ENCODE measurements at regions not wholly inside any gene's neighbourhood (a gene's known extent, or its start where the extent isn't known, plus 50 kb on each side); places are given as distances from the start of the nearest gene placed in this dataset.

GRCh38 chr22:49439373-49439772 lies 388.3 kb downstream of the BRD1 start:
- DNase-seq (ENCODE audit: low read depth in 2 of 2) = no peak

- DNase-seq (ENCODE audit: low read depth in 2 of 2) = no peak
Observed at GRCh38 chr22:49437956-49438355, 389.7 kb downstream of the BRD1 start.

GRCh38 chr22:49437356-49437755 lies 390.3 kb downstream of the BRD1 start:
- no peak for DNase-seq (ENCODE audit: low read depth in 2 of 2)

- DNase-seq (ENCODE audit: low read depth in 2 of 2) = no peak
Observed at GRCh38 chr22:49436056-49436455, 391.6 kb downstream of the BRD1 start.

GRCh38 chr22:49435596-49435995 lies 392.1 kb downstream of the BRD1 start:
- no peak for DNase-seq (ENCODE audit: low read depth in 2 of 2)

GRCh38 chr22:49433717-49434611 lies 393.7 kb downstream of the BRD1 start:
- no peak for DNase-seq (ENCODE audit: low read depth in 2 of 2)

GRCh38 chr22:49432897-49433443 lies 394.7 kb downstream of the BRD1 start:
- no peak for DNase-seq (ENCODE audit: low read depth in 2 of 2)

- no peak for DNase-seq (ENCODE audit: low read depth in 2 of 2)
Observed at GRCh38 chr22:49432211-49432896, 395.3 kb downstream of the BRD1 start.

GRCh38 chr22:49431551-49431950 lies 396.1 kb downstream of the BRD1 start:
- DNase-seq (ENCODE audit: low read depth in 2 of 2) = no peak

GRCh38 chr22:49429066-49429465 lies 398.6 kb downstream of the BRD1 start:
- no peak for DNase-seq (ENCODE audit: low read depth in 2 of 2)

- DNase-seq (ENCODE audit: low read depth in 2 of 2) = no peak
Observed at GRCh38 chr22:49427941-49428340, 399.7 kb downstream of the BRD1 start.

GRCh38 chr22:49427341-49427740 lies 400.3 kb downstream of the BRD1 start:
- DNase-seq (ENCODE audit: low read depth in 2 of 2) = no peak

- no peak for DNase-seq (ENCODE audit: low read depth in 2 of 2)
Observed at GRCh38 chr22:49426618-49427266, 400.9 kb downstream of the BRD1 start.

- DNase-seq (ENCODE audit: low read depth in 2 of 2) = no peak
Observed at GRCh38 chr22:49426098-49426497, 401.6 kb downstream of the BRD1 start.

GRCh38 chr22:49425356-49425755 lies 402.3 kb downstream of the BRD1 start:
- DNase-seq (ENCODE audit: low read depth in 2 of 2) = no peak

GRCh38 chr22:49424893-49425270 lies 402.8 kb downstream of the BRD1 start:
- no peak for DNase-seq (ENCODE audit: low read depth in 2 of 2)

- DNase-seq (ENCODE audit: low read depth in 2 of 2) = no peak
Observed at GRCh38 chr22:49423125-49423650, 404.5 kb downstream of the BRD1 start.

- DNase-seq (ENCODE audit: low read depth in 2 of 2) = no peak
Observed at GRCh38 chr22:49422701-49423100, 405.0 kb downstream of the BRD1 start.

GRCh38 chr22:49420651-49421050 lies 407.0 kb downstream of the BRD1 start:
- no peak for DNase-seq (ENCODE audit: low read depth in 2 of 2)

- no peak for DNase-seq (ENCODE audit: low read depth in 2 of 2)
Observed at GRCh38 chr22:49419661-49420060, 408.0 kb downstream of the BRD1 start.

GRCh38 chr22:49418943-49419342 lies 408.7 kb downstream of the BRD1 start:
- DNase-seq (ENCODE audit: low read depth in 2 of 2) = no peak

- no peak for DNase-seq (ENCODE audit: low read depth in 2 of 2)
Observed at GRCh38 chr22:49418341-49418894, 409.3 kb downstream of the BRD1 start.
